ENCODE measurements at regions not wholly inside any gene's neighbourhood (a gene's known extent, or its start where the extent isn't known, plus 50 kb on each side); places are given as distances from the start of the nearest gene placed in this dataset.

DNA sequence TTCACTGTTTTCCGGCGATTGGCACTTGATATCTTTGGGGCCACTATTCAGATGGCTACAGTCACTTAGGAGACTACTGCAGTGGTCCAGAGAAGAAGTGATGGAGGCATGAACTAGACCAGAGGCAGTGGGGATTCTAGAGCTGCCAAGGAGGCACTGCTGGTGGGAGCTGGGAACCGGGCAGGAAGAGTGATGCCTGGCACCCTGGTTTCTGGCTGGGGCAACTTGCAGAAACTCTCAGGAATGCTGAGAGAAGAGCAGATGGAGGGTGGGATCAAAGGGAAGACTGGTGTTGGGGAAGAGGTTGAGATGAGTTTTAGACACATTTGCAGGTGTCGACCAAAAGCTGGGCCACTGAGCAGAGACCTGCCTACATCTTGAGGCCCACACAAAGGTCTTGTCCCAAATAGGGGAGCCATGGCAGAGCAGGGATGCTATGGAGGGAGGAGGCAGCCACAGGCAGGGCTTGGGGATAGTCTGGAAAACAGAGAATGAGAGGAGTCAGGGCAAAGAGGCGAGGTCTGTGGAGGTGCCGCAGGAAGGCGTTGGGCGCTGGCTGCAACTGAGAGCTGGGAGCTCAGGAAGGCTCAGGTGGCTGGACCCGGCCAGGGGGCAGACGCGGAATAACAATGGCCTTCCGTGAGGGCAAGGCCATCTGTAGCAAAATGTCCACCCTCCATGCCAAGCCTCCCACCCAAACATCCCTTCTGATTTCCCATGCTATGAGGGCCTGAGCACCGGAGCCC lies 118.9 kb downstream of the TOMM20 start:
- DNase-seq, result no peak

DNA sequence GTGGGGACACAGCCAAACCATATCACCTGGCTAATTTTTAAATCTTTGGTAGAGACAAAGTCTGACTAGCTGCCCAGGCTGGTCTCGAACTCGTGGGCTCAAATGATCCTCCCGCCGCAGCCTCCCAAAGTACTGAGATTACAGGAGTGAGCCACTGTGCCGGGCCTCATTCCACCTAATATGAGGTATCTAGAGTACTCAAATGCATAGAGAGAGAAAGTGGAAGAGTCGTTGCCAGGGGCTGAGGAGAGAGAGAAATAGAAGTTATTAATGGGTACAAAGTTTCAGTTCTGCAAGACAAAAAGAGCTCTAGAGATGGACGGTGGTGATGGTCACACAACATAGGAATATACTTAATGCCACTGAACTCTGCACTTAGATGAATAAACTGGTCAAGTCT lies 119.6 kb downstream of the TOMM20 start:
- DNase-seq, result no peak

DNA sequence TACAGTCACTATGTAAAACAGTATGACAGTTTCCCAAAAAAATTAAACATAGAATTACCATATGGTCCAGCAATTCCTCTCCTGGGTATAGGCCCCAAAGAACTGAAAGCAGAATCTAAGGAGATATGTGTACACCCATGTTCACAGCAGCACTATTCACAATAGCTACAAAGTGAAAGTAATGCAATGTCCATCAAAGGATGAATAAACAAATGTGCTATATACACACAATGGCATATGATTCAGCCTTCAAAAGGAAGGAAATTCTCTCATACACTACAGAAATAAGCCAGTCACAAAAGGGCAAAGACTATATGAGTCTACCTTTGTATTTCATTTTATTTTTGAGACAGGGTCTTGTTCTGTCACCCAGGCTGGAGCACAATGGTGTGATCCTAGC lies 120.4 kb downstream of the TOMM20 start:
- no peak for DNase-seq

DNA sequence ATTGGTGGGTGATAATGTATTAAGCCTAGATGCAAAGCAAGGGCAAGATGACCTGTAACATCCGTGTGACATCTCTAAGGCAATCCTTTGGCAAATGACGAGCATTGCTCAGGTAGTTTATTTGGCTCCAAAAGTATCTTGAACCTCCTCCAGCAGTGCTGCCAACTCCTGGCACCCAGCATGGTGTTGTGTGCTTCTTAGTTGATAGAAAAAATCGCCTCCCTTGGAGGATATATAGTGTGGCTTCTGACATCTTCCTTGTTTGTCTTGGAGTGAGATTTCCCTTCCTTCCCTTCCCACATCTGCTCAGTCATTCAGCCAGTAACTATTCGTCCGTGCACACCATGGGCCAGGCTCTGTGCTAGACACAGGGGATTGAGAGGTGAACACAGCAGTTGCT lies 121.8 kb downstream of the TOMM20 start:
- no peak for DNase-seq

DNA sequence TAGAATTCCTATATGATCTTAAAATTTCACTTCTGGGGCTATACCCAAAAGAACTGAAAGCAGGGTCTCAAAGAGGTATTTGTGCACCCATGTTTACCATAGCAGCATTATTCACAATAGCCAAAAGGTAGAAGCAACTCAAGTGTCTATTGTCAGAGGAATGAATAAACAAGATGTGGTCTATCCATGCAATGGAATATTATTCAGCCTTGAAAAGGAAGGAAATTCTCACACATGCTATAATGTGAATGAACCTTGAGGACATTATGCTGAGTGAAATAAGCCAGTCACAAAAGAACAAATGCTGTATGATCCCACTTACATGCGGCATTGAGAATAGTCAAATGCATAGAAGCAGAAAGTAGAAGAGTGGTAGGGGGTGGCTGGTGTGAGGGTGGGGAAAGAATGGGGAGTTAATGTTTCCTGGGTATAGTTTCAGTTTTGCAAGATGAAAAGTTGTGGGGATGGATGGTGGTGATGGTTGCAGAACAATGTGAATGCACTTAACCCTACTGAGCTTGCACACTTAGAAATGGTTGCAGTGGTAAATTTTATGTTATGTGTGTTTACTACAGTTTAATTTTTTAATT lies 122.4 kb downstream of the TOMM20 start:
- DNase-seq, result no peak

DNA sequence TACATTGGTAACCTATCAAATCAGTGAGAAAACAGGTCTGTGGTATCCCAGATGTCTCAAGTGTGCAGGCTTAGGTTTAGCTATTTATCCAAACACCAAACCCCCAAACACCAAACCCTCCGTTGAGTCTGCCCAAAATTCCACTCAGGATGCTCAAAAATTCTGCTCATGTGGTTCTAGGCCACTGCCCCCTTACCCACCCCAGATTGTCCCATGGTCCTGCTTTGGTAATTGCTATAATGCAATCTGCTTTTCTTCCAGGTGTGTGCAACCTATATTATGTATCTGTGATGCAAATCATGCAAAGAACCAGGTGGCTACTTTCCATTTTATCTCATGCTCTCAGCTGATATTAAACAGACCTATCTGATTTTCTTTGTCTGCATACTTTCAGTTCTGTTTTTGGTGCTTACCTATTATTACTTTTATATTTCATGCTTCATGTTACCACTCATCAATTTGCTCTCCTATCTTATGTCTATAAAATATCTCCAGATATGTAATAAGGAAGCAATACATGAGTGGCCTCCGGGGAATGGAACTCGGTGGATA lies 123.7 kb downstream of the TOMM20 start:
- no peak for DNase-seq

DNA sequence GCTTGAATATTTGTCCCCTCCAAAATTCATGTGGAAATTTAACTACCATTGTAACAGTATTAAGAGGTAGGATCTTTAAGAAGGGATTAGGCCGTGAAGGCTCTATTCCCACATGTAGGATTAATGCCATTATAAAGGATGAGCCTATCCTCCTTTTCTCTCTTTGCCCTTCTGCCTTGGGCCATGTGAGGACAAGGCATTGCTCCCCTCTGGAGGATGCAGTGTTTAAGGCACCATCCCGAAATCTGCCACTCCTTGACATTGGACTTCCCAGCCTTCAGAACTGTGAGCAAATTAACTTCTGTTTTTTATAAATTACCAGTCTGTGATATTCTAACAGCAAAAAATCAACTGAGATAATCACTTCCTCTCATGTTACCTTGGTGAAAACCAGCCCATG lies 124.4 kb downstream of the TOMM20 start:
- DNase-seq, result no peak

DNA sequence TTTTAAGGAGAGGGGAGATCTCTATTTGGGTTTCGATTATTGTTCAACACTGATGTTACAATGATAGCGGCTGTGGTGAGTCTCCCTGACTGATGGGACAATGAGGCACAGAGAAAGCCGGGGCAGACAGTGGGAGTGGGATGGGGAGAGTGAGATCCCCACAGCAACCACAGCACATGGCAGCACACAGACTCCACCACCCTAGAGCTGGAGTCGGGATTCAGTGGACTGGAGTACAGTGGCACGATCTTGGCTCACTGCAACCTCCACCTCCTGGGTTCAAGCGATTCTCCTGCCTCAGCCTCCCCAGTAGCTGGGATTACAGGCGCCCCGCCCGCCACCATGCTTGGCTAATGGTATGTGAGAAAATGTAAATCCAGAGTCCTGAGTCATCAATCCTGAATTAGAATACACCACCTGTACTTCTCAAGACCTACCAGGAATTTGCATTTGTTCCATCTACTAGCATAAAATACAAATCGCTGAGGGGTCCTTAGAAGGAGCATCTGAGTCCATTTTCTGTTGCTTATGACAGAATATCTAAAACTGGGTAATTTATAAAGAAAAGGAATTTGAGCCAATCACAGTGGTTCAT lies 125.8 kb downstream of the TOMM20 start:
- no peak for DNase-seq

DNA sequence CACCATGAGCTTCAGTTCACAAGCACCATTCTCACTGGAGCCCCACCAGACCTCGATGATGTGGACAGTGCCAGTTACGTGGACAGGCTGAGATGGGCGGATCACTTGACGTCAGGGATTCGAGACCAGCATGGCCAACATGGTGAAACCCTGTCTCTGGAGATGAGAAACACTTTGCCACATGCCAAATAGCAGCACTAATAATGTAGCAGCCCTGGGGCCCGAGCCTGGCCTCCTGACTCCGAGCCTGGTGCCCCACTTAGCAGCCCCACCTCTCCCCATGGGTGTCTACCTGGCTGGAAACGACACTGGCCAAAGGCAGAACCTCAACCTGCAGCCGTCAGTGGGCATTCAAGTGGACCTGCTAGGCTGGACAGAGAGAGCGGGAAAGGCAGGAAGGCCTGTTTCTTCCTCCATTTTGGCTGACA lies 129.1 kb downstream of the TOMM20 start:
- no peak for DNase-seq

DNA sequence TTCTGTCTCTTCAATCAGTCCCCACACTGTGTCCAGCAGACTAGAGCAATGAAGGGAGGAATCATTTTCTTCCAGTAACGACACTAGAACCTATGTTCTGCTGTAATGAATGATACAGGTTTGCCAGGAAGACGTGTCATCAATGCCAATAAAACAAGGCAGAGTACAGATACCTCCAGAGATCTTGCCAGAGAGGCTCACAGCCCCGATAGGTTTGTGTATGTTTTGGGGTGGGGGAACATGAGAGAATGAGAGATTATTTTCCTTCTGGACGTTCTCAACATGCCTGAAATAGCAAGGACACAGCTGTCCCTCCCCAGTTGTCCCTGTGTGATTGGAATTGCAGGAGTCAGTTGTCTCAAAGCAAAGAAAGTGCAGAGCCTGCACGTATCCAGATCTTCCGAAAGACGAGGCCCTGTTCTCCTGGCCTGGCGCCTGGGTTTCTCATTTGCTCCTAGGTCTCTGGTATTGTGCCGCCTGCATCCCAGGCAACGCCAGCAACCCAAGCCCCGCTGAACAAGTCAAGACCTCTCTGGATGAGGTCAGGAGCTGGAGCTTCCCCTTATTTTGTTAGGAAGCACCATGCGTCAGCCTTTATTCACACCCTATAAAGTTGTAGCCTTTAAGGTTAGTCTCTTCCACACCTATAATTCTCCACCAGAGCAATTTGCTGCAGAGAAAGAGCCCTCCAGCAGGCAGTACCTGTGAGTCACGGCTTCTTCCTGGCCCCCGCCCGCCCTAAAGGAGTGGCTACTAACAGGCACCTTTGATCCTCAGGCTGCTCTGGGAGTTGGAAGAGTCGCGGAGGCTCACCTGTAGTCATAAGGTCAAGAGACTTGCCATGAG lies 130.5 kb downstream of the TOMM20 start:
- DNase-seq, result no peak

DNA sequence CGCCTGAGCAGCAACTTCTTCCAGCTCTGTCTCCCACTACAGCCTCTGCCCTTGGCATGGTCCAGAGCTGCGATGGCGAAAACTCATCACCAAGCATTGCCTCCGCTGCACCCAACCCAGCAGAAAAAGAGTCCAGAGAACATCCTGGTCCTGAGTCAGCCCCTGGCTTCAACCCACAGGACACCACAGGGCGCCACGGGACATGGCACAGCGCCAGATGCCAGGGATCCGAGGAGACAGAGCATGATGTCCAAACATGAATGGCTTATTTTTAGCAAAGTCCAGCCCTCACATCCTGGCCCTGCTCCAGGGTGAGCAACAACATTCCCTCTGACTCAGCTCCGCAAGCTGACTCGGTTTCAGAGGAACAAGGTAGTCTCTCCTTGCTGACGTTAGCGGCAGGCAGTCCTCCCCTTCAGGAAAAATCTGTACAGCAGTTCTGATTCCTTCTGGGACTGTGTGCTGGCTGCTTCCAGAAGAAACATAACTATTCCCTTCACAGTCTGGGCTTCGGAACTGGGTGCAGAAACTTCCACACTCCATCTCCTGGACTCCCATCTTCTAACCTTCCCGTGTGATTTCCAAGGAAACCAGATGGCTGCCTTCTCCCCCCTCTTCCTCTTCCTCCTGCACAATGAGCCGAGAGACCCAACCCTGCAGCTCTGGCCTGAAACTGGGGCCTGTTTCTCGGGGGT lies 131.3 kb downstream of the TOMM20 start:
- no peak for DNase-seq

DNA sequence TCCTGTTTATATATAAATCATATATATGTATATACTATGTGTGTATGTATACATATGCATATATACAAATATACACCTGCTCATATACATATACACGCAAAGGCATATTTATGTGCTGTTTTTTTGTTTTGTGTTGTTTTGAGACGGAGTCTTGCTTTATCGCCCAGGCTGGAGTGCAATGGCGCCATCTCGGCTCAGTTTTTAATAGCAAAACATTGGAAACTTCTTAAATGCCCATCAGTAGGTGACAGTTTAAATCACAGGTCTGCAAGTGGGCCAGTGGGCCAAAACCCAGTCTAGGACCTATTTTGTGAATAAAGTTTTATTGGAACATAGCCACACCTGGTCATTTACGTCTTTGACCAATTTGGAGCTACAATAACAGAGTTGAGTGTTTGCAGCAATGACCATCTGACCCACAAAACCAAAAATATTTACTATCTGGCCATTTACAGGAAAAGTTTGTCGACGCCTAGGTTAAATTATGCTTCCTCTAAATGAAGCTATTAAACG lies 132.3 kb downstream of the TOMM20 start:
- no peak for DNase-seq

DNA sequence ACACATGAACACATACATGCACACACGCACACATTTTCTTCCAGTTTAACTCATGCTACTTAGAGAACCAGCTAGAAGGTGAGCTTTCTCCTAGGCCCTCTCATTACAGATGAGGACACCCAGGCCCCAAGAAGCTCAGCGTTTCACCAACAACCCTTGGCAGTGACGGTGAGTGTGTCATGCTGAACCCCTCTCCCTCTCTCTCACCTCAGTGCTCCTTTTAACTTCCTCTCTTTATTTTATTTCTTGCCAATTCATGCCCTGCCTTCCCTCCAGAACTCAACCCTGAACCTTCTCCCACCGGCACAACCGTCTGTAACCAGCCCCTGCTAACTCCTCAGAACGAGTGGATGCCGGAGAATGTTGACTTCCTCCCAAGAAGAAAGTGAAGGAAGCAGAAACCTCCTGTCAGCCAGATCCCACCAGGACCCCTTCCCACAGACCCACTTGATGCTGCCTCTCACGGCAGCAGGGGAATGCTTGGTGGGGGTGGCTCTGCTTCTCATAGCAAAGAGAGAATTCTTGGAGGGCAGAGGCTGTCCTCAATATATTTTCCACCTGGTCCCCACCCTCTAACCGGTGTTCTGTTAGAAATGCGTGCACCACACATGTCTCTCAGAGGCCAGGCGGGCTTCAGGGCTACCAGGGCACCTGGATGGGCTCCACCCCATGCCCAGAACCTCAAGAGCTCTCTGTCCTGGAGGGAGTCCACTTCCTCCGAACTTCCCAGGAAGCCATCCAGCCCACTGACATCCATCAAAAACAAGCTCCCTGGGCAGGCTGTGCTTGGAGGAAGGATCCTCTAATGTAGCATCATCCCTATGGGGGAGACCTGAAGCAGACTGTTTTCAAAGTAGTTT lies 134.0 kb downstream of the TOMM20 start:
- DNase-seq, result no peak

DNA sequence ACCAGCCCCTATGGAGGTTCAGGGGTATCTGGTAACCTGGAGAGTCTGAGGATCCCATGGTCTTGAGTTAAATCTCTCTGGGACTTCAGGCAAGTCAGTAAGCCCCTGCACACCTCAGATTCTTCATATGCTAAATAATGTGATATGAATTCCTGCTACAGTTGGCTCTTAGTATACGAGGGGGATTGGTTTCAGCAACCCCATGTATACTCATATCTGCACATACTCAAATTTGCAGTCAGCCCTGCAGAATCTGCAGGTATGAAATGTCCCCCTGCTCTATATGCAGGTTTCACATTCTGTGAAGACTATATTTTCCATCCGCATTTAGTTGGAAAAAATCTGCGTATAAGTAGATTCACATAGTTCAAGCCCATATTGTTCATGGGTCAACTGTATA lies 136.6 kb downstream of the TOMM20 start:
- no peak for DNase-seq

DNA sequence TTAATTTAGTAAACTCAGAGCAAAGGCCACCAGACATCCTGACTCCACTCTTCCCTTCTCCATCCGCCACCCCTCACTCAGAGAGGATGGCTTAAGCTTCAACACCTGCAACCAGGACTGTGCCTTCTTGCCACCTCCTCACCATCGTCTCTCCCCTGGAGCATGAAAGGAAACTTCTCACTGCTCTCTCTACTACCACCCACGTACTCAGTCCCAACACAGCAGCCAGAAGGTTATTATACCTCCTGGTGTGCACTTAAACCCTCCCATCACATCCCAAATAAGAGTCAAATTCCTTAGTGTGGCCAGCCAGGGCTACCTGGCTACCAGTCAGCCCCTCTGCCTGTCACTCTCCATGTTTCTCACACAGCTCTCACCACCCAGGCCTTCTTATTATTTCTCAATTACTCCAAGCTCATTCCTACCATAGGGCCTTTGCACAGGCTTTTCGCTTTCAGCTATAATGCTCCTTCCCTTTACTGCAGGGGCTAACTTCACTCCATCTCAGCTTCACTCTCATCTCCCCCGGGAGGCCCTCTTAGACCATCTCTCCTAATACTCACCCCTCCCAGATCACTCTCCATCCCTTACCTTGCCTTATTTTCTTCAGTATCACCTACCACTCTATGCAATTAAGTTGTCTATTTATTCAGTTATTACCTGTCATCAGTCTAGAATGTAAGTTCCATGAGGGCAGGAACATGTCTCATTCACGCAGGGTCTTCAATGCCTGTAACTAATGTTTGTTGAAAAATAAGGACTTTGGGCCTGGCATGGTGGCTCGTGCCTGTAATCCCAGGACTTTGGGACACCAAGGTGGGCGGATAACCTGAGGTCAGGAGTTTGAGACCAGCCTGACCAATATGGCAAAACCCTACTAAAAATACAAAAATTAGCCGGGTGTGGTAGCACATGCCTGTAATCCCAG lies 137.5 kb downstream of the TOMM20 start:
- DNase-seq, result no peak

DNA sequence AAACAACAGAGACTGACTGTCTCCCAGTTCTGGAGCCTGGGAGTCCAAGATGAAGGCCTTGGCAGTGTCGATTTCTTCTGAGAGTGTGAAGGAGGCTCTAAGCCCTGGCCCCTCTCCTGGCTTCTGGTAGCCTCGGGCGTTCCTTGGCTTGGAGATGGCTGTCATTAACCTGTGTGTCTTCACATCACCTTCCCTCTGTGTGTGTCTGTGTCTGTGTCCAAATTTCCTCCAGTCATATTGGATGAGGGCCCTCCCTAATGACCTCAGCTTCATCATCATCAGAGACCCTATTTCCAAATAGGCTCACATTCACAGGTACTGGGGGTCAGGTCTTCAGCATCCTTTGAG lies 138.3 kb downstream of the TOMM20 start:
- no peak for DNase-seq

DNA sequence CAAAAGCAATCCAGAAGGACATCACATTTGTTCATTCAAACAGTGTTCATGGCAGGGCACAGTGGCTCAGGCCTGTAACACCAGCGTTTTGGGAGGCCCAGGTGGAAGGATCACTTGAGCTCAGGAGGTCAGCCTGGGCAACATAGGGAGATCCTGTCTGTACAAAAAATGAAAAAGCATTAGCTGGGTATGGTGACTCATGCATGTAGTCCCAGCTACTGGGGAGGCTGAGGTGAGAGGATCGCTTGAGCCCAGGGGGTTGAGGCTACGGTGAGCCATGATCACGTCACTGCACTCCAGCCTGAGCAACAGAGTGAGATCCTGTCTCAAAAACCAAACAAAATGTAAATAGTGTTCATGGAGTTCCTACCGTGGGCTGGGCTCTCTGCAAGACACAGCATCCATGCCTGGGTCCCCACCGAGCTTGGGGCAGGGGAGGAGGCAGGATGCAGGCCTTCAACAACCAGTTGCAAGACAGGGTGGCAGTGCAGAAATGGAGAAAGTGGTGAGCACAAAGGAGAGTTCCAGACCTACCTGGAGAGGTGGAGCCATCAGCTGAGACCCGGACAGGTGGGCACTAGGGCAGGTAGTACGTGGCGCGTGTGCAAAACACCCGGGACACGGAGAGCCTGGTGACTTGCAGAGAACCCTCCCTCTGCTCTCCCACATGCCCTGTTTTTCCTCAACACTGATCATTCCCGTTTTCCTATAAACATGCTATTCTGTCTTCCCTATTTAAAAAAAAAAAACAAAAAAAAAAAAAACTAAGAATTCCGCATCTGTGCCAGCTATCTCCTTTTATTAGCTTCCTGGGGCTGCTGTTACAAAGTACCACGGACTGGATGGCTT lies 138.9 kb downstream of the TOMM20 start:
- no peak for DNase-seq

DNA sequence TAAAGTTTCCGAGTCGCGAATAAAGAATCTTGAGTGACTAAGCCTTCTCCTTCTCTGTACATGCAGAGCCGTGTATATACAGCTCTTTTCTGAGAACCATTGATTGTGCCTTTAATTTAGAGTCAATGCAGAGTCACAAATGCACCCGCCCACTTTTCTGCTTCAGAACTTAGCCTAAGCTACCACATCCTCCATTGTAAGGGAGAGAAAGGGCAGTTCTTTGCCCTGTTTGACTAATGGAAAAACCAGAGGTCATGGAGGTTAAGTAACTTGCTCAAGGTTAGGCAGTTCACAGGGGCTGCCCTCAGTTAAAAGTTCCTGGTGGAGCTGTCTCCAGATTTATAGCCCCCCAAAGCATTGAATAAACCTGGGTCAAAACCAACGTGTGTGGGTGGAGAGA lies 139.6 kb downstream of the TOMM20 start:
- DNase-seq, result no peak

DNA sequence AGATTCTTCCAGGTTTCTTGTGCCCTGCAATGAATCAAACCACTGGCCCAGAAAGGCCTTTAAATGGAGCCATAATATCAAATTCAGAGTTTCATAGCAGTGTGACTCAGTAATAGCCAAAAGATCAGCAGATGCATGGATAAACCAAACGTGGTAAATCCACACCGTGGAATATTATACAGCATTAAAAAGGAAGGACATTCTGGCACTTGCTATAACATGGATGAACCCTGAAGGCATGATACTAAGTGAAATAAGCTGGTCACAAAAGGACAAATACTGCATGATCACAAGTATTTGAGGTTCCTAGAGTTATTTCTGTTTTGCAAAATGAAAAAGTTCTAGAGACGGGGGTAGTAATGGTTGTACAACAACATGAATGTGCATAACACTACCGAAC lies 140.1 kb downstream of the TOMM20 start:
- no peak for DNase-seq

DNA sequence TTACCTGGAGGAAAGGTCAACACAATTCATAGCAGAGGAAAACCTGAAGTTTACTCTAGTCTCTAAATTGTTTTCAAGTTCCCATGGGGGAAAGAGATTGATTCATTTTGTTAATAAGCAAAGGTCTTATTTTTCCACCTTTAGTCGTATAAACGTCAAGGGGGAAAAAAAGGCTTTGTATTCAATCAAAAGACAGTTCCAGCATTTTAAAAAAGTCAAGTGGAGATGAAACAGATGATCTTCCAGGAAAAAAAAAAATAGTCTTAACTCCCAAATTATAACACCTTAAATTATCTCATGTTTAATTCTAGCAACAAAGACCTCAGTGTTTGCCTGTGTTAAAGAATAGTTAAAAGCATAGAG lies 140.5 kb downstream of the TOMM20 start:
- no peak for DNase-seq
